HG03432 (cell line): ENCODE measurements at regions not wholly inside any gene's neighbourhood (a gene's known extent, or its start where the extent isn't known, plus 50 kb on each side); places are given as distances from the start of the nearest gene placed in this dataset.

ENCODE experiments used
- ATAC-seq: cut with Tn5 transposase; IDR thresholded peaks from one replicate; pipeline ENCODE4 v1.9.1; 2021; ENCODE audit warnings: mild to moderate bottlenecking, moderate library complexity; ENCODE audit not compliant: unreplicated experiment

- no peak for ATAC-seq
These were observed 57.2 kb downstream of the NKX6-1 start for GRCh38 chr4:84441758-84442377.

DNA sequence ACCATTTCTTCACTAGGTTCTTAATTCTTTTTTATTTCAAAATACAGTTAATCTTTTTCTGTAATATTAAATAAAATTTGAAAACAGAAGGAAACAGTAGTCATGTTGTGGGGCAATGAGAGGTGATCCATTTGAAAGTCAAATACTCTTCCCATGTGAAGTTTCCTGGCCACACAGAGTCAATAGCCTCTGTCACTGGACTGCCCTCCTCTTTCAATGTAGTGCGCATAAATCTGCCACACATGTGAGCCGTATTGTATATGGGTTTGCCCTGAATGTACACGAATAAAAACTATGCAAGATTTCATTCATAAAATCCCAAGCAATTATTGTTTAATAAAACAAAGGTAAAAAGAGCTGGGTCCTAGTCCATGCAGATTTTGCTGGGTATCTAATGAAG, 59.1 kb downstream of the NKX6-1 start:
- ATAC-seq, result no peak

- ATAC-seq, result no peak
These were observed 62.3 kb downstream of the NKX6-1 start for GRCh38 chr4:84436812-84437211.

GRCh38 chr4:84434344-84434743, 64.7 kb downstream of the NKX6-1 start:
- ATAC-seq, result no peak

DNA sequence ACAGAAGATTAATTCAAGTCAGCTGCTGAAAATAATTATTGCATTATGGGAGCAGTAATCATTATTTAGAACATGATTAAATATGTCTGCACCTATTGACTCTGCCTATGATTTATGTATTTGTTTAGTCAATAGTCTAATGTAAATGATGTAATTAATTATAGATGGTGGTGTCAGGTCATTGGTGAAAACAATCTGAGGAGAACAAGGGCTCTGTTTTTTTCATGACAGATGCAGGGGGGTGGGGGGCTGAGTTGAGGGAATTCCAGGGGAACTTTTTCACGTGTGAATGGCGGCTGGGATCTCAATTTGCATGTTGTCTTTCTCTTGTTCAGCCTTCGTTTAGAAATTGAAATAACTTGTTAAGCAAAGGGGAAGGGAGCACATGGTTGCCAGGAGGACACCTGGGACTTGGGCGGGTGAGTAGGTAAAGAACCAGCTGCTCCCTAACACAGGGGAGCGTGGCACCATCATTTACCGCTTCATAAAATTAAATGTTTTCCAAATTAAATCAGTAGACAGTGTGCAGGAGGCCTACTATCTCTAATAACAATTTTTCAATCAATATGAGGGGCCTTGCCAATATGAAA, 65.4 kb downstream of the NKX6-1 start:
- no peak for ATAC-seq

GRCh38 chr4:84432713-84433112, 66.4 kb downstream of the NKX6-1 start:
- ATAC-seq, result no peak

- no peak for ATAC-seq
These were observed 78.5 kb downstream of the NKX6-1 start for GRCh38 chr4:84420608-84421007.

- no peak for ATAC-seq
These were observed 79.9 kb downstream of the NKX6-1 start for GRCh38 chr4:84419201-84419600.

GRCh38 chr4:84417997-84418709, 80.9 kb downstream of the NKX6-1 start:
- ATAC-seq, result no peak

DNA sequence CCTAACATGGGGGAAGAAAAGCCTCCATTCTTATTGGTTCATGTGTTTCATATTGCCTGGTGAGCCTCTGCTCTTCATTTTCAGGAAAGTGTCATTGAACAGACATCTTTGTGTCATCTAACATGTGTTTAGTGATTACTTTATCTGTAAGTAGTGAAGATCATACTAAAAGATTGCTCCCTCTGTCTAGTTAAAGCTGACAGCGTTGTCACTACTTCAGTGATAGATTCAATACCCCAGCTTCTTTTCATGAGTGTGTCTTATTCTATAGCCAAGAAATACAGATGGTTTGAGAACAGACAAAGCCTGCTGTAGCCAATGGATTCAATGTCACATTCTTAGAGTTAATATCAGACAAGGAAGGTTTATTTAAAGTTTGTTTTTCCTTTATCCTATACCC, 85.1 kb downstream of the NKX6-1 start:
- ATAC-seq, result no peak

DNA sequence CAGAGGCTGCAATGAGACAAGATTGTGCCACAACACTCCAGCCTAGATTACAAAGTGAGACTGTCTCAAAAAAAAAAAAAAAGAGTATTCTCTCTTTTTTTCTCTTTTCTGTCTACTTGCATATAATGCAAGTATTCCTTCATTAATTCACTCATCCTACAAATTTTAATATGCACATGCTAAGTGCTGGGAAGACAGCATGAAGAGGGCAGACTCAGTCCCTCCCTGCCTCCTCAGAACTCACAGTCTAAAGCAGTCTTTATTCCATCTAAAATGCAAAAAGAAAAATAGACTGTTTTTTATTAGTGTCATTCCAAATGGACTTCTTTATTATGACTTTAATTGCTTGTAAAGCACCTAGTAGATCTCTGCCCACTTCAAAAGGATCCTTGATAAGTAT, 85.6 kb downstream of the NKX6-1 start:
- ATAC-seq, result no peak

DNA sequence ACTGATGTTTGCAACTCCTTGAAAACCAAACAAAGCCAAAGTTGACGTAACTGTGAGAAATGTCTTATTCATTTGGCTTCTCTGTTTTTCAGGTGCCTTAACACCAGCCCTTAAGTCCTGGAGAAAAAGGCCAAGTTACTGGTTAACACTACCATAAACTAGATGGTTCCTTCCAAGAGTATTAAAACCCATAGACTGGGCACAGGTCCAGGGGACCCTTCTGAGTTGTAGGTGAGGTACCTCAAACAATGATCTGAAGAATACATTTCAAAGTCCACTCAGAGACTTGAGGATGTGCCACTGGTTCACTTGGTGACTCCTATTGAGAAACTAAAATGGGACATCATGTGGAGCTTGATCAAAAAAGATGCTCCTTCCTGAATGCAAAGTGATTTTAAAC, 87.0 kb downstream of the NKX6-1 start:
- no peak for ATAC-seq

DNA sequence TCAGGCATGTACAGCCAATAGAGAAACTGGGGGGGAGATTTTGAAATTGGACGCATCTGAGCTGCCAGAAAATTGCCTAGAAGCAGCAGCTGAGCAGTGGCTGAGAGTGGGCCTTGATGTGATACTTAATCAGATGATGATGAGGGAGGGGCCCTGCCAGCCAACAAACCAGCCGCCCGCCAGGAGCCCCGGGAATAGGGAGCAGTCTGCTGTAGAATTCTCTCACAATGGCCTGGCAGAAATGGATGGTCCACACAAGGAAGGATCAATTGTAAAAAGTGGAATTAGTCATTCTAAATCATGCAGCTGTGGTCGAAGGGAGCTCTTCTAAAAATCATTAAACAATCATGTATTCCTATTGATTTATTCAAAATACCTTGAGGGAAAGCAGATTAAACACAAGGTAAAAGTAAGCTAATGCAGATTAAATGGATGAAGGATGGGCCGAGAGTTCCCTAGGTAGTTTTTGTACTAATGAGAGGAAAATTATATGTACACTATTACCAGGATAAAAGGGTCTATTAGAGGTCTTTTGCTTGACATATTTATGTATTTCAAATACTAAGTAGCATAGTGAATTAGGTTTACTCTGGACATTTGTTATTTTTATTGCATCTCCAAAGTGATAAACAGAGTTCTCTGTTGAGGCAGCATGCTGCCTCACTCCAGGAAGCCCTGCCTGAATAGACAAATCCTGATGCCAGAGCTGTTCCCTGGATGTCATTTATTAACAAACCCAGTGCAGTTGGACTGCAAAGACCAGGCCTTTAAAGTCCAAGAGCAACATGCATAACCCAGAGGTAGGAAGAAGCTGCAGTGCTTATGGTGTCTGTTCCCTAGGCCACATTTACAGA, 91.3 kb downstream of the NKX6-1 start:
- ATAC-seq, result no peak

GRCh38 chr4:84403656-84404055, 95.4 kb downstream of the NKX6-1 start:
- ATAC-seq, result no peak

- ATAC-seq, result no peak
These were observed 97.3 kb downstream of the NKX6-1 start for GRCh38 chr4:84401701-84402306.

GRCh38 chr4:84394386-84394785, 104.7 kb downstream of the NKX6-1 start:
- ATAC-seq, result no peak

GRCh38 chr4:84392951-84393590, 106.0 kb downstream of the NKX6-1 start:
- no peak for ATAC-seq

DNA sequence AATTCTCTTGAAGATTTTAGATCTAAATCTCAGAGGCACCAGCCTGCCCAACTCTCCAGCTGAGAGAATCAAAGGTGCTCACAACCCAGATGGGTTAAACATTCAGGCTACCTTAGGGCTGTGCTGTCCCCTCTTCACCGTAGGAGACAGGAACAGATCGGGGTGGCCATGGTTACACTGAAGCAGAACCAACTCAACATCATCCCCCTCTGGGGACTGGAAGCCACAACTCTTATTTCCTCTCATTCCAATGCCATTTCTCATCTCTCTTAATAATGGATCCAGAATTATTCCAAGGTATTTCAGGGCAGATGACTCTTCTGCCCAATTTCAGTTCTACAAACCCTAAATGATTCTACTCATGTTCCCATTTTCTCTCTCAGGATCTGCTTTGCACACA, 109.7 kb downstream of the NKX6-1 start:
- no peak for ATAC-seq

- ATAC-seq, result no peak
These were observed 113.9 kb downstream of the NKX6-1 start for GRCh38 chr4:84385203-84385602.

DNA sequence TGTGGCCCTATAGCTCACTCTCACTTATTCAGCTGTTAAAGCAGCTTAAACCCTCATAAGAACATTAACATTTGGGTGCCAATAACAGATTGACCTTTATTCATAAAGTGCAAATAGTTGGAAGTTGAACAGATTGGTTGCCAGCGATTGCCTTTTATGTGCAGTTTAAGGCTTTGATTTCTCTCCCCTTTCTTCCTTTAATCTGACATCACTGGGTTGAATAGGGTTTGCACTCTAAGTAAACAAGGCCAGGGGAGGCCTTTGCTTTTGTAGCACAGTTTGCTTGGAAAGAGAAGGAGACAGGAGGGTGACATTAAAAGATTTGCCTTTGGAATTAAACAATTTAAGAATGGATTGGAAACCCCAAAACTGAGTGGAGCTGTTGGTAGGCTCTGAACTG, 114.3 kb downstream of the NKX6-1 start:
- no peak for ATAC-seq

GRCh38 chr4:84381759-84382158, 117.3 kb downstream of the NKX6-1 start:
- ATAC-seq, result no peak
